Activated T-cell treated with anti-CD3 and anti-CD28 coated beads, Interleukin-2, amount 50 U/mL, for 72 hours (primary cell): ENCODE measurements at regions not wholly inside any gene's neighbourhood (a gene's known extent, or its start where the extent isn't known, plus 50 kb on each side); places are given as distances from the start of the nearest gene placed in this dataset.

Source experiments
- ATAC-seq, 2 donors: fragments of 150-1000 bp; cut with Tn5 transposase; replicated peaks in 1 of 2; 2 replicates each; pipeline ENCODE4 v1.10.0; 2021; ENCODE audit warnings: moderate library complexity in 2 of 2, mild to moderate bottlenecking in 1 of 2
- DNase-seq, 2 donors: peaks; one replicate each; pipeline ENCODE4 v3.0.0; 2021 to 2022; ENCODE audit warnings: mixed read lengths in 1 of 2
- H3K27ac Mint-ChIP-seq: one replicate; pipeline ENCODE4 v1.8.0; 2022; ENCODE audit warnings: mild to moderate bottlenecking, moderate library complexity, mixed read lengths
- H3K27me3 Mint-ChIP-seq: one replicate; pipeline ENCODE4 v1.8.0; 2022; ENCODE audit warnings: low read depth, mixed read lengths
- H3K36me3 Mint-ChIP-seq, 2 donors: one replicate each; pipeline ENCODE4 v1.8.0; 2022; ENCODE audit warnings: mixed read lengths in 2 of 2, mild to moderate bottlenecking in 1 of 2; ENCODE audit not compliant: insufficient read depth in 2 of 2
- H3K4me1 Mint-ChIP-seq: one replicate; pipeline ENCODE4 v1.8.0; 2022; ENCODE audit warnings: low read depth, mixed read lengths
- H3K4me3 Mint-ChIP-seq, 2 donors: one replicate each; pipeline ENCODE4 v1.8.0; 2022; ENCODE audit warnings: mild to moderate bottlenecking in 2 of 2, mixed read lengths in 2 of 2, moderate library complexity in 2 of 2
- H3K9me3 Mint-ChIP-seq, 2 donors: one replicate each; pipeline ENCODE4 v1.8.0; 2022; ENCODE audit warnings: mixed read lengths in 2 of 2

DNA sequence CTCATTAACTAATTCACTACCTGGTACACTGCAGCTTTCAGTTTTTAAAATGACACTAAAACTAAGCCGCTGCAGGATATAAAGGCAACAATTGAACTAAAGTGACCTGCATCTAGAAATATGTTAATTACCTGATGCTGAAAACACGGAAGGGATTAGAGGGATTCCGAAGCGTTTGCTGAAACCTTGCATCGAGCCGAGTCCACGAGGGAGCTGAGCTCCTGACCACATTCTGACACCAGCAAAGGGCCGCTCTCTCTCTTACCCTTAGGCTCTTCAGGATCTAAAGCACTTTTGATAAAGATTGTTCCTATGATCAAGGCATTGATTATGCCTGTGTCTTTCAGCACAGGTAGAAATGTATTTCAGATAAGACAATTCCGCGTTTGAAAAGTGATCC, 59.5 kb upstream of the CDKN3 start:
- no peak overlapping the region for H3K27ac Mint-ChIP-seq
- no peaks in the 10 kb centered on the region for H3K4me1 Mint-ChIP-seq
- H3K4me3 Mint-ChIP-seq, result no peak overlapping the region
- H3K36me3 Mint-ChIP-seq, result no peaks in the 10 kb centered on the region
- peaks cover 13% of the 10 kb centered on the region for H3K27me3 Mint-ChIP-seq
- ATAC-seq (no peak), DNase-seq (no peak)
- H3K9me3 Mint-ChIP-seq, result no peaks in the 10 kb centered on the region

- H3K27ac Mint-ChIP-seq, result no peak overlapping the region
- DNase-seq, result no peak
- H3K9me3 Mint-ChIP-seq, result no peaks in the 10 kb centered on the region
- no peak overlapping the region for H3K4me3 Mint-ChIP-seq
- no peaks in the 10 kb centered on the region for H3K36me3 Mint-ChIP-seq
- no peak for ATAC-seq
- H3K4me1 Mint-ChIP-seq, result no peaks in the 10 kb centered on the region
- H3K27me3 Mint-ChIP-seq, result peaks cover 2% of the 10 kb centered on the region
Observed at GRCh38 chr14:54338696-54339317, 58.0 kb upstream of the CDKN3 start.

DNA sequence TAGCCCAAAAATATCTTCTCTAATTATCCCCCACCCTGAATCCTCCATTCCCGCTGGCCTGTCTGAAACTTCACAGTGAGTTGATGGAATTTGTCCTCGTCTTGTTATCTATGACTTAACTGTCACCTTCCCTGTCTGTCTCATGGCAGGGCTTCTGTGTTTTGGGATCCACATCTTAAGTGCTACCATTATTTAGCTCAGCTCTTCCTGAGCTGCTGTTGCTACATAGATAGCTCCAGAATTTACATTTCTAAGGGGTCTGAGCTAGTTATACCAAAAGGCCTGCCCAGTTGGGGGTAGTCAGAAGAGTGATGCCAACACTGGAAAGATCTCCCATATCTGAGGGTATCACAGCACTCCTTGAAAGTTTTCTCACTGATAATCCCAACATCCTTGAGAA, 57.0 kb upstream of the CDKN3 start:
- Mint-ChIP-seq H3K9me3 (no peaks in the 10 kb centered on the region), H3K27me3 (no peaks in the 10 kb centered on the region), H3K27ac (no peak overlapping the region), H3K36me3 (no peaks in the 10 kb centered on the region), H3K4me1 (no peaks in the 10 kb centered on the region), H3K4me3 (no peak overlapping the region)
- DNase-seq, result no peak
- ATAC-seq, result no peak

DNA sequence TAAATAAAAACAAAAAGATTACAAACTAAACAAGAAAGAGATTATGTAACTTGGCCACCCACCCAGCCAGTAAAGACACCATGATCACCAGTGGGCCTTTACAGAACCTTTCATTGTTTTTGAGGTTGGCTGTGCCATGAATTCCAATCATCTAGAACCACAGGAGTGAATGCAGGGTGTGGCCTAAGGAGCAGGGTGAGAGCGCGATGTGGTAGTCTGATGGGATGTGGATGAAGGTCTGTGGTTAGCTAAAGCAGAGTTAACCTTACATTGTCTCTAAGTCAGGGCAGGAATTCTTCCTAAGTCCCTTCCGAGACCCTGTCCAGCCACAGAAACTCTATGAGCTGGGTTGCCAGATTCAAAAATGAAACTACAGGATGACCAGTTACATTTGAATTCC, 54.0 kb upstream of the CDKN3 start:
- Mint-ChIP-seq H3K9me3 (no peaks in the 10 kb centered on the region), H3K36me3 (no peaks in the 10 kb centered on the region), H3K4me3 (no peak overlapping the region), H3K27ac (no peak overlapping the region), H3K4me1 (no peaks in the 10 kb centered on the region), H3K27me3 (no peaks in the 10 kb centered on the region)
- DNase-seq (no peak), ATAC-seq (no peak)

DNA sequence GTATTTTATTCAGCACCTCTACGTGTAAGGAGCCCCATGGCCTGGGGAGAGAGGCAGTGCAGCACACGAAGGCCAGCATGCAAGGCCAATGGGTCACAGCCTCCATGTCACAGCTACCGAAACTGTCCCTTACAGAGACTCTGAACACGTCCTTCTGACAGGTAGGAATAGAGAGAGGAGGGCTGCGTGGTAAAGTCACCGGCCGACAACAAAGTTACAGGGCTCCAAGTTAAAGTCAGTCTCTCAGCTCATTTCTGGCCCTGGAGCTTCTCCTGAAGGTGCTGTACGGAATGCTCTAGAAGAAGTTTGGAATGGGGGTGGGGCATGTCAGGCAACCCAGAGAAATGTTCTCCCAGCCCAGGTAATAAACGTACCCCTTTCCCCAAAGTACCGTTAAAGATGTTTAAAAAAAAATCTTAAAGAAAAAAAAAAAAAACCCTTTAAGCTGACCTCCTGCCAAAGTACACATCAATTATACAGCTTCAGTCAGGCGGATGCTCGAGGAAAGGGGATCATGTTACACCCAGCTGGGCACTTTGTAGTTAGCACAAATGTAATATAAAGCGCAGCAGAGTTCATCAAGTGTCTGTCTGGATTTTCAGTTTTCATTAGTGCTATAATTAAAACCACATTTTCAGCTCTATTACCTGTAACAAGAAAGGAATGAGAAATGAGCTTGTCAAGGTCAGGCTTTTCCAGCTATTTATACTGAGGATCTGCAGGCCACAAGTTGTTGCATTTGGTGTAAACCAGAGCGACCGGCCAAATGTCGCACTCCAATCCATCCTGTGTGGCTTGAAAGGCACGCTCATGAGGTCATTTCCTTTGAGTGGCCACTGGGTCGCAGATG, 53.3 kb upstream of the CDKN3 start:
- H3K27me3 Mint-ChIP-seq, result no peaks in the 10 kb centered on the region
- H3K4me3 Mint-ChIP-seq, result no peak overlapping the region
- H3K4me1 Mint-ChIP-seq, result no peaks in the 10 kb centered on the region
- H3K27ac Mint-ChIP-seq, result no peak overlapping the region
- H3K36me3 Mint-ChIP-seq, result no peaks in the 10 kb centered on the region
- DNase-seq (no peak), ATAC-seq (no peak)
- H3K9me3 Mint-ChIP-seq, result no peaks in the 10 kb centered on the region

DNA sequence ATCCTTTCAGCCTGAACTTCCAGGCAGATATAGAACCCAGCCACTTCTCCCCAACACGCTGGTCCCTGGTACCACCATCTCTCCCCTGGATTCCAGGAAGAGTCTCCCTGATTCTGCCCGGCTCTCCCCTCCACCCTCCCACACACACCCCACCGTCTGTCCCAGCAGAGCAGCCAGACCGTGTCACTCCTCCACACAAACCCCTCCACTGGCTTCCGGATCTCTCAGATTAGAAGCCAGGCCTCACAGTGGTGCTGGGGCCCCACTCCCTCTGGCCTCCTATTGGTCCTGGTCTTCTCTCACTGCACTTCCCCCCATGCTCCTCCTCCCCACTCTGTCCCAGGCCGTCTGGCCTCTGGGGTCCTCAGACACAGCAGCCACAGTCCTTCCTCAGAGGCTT, 52.4 kb upstream of the CDKN3 start:
- H3K27ac Mint-ChIP-seq, result no peak overlapping the region
- DNase-seq (no peak), ATAC-seq (no peak)
- no peaks in the 10 kb centered on the region for H3K27me3 Mint-ChIP-seq
- H3K4me3 Mint-ChIP-seq, result no peak overlapping the region
- no peaks in the 10 kb centered on the region for H3K4me1 Mint-ChIP-seq
- H3K36me3 Mint-ChIP-seq, result no peaks in the 10 kb centered on the region
- H3K9me3 Mint-ChIP-seq, result no peaks in the 10 kb centered on the region

DNA sequence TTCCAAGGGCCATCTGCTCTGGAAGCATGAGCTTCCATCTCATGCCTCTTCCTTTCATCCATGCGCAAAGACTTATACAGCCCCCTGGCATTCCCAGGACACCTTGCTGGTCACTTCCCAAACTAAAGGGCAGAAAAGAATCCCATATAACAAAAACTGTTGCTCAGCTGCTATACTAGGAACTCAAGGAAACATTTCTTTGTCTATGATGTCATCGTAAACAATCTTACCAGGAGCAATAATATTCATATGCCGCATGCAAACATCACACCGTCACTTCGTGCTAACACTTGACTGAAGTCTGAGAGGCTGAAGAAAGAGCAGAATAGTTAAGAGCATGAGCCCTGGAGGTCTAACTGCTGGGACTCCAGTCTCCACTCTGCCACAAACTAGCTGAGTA, 50.5 kb upstream of the CDKN3 start:
- DNase-seq, result no peak
- Mint-ChIP-seq H3K9me3 (no peaks in the 10 kb centered on the region), H3K4me1 (no peaks in the 10 kb centered on the region), H3K36me3 (no peaks in the 10 kb centered on the region), H3K27me3 (no peaks in the 10 kb centered on the region), H3K4me3 (no peak overlapping the region), H3K27ac (no peak overlapping the region)
- ATAC-seq, result no peak
